ENCODE measurements at regions not wholly inside any gene's neighbourhood (a gene's known extent, or its start where the extent isn't known, plus 50 kb on each side); places are given as distances from the start of the nearest gene placed in this dataset.
A peak's percentile ranks its signal among the peaks of the same experiment; 100 is the strongest.

- peak in 6 of 11 donors; percentile 2 to 21 (median 8) for DNase-seq (ENCODE audit: extremely low read depth in 1 of 11, low read depth in 9 of 11, low spot score in 4 of 11)
Observed at GRCh38 chr10:130834170-130834569, 477.4 kb downstream of the TCERG1L start.

- DNase-seq (ENCODE audit: extremely low read depth in 1 of 11, low read depth in 9 of 11, low spot score in 4 of 11) = no peak
Observed at GRCh38 chr10:130834573-130834972, 476.9 kb downstream of the TCERG1L start.

- no peak for DNase-seq (ENCODE audit: extremely low read depth in 1 of 11, low read depth in 9 of 11, low spot score in 4 of 11)
Observed at GRCh38 chr10:130835068-130835467, 476.5 kb downstream of the TCERG1L start.

GRCh38 chr10:130836344-130836743 lies 475.2 kb downstream of the TCERG1L start:
- no peak for DNase-seq (ENCODE audit: extremely low read depth in 1 of 11, low read depth in 9 of 11, low spot score in 4 of 11)

GRCh38 chr10:130843051-130843653 lies 468.4 kb downstream of the TCERG1L start:
- DNase-seq (ENCODE audit: extremely low read depth in 1 of 11, low read depth in 9 of 11, low spot score in 4 of 11) = no peak

GRCh38 chr10:130844310-130844709 lies 467.2 kb downstream of the TCERG1L start:
- DNase-seq (ENCODE audit: extremely low read depth in 1 of 11, low read depth in 9 of 11, low spot score in 4 of 11) = no peak

- DNase-seq (ENCODE audit: extremely low read depth in 1 of 11, low read depth in 9 of 11, low spot score in 4 of 11) = no peak
Observed at GRCh38 chr10:130847170-130847569, 464.4 kb downstream of the TCERG1L start.

GRCh38 chr10:130848855-130849254 lies 462.7 kb downstream of the TCERG1L start:
- no peak for DNase-seq (ENCODE audit: extremely low read depth in 1 of 11, low read depth in 9 of 11, low spot score in 4 of 11)

- DNase-seq (ENCODE audit: extremely low read depth in 1 of 11, low read depth in 9 of 11, low spot score in 4 of 11) = no peak
Observed at GRCh38 chr10:130854151-130854550, 457.4 kb downstream of the TCERG1L start.

- DNase-seq (ENCODE audit: extremely low read depth in 1 of 11, low read depth in 9 of 11, low spot score in 4 of 11) = no peak
Observed at GRCh38 chr10:130857631-130858295, 453.8 kb downstream of the TCERG1L start.

GRCh38 chr10:130858626-130859025 lies 452.9 kb downstream of the TCERG1L start:
- DNase-seq (ENCODE audit: extremely low read depth in 1 of 11, low read depth in 9 of 11, low spot score in 4 of 11) = no peak

GRCh38 chr10:130859427-130859826 lies 452.1 kb downstream of the TCERG1L start:
- DNase-seq (ENCODE audit: extremely low read depth in 1 of 11, low read depth in 9 of 11, low spot score in 4 of 11) = no peak

GRCh38 chr10:130862122-130862521 lies 449.4 kb downstream of the TCERG1L start:
- DNase-seq (ENCODE audit: extremely low read depth in 1 of 11, low read depth in 9 of 11, low spot score in 4 of 11) = no peak

- DNase-seq (ENCODE audit: extremely low read depth in 1 of 11, low read depth in 9 of 11, low spot score in 4 of 11) = no peak
Observed at GRCh38 chr10:130862626-130863025, 448.9 kb downstream of the TCERG1L start.

- no peak for DNase-seq (ENCODE audit: extremely low read depth in 1 of 11, low read depth in 9 of 11, low spot score in 4 of 11)
Observed at GRCh38 chr10:130863044-130863443, 448.5 kb downstream of the TCERG1L start.

GRCh38 chr10:130864961-130865818 lies 446.3 kb downstream of the TCERG1L start:
- no peak for DNase-seq (ENCODE audit: extremely low read depth in 1 of 11, low read depth in 9 of 11, low spot score in 4 of 11)

- DNase-seq (ENCODE audit: extremely low read depth in 1 of 11, low read depth in 9 of 11, low spot score in 4 of 11) = no peak
Observed at GRCh38 chr10:130866857-130867256, 444.7 kb downstream of the TCERG1L start.

GRCh38 chr10:130867446-130868194 lies 443.9 kb downstream of the TCERG1L start:
- no peak for DNase-seq (ENCODE audit: extremely low read depth in 1 of 11, low read depth in 9 of 11, low spot score in 4 of 11)

GRCh38 chr10:130869179-130869841 lies 442.2 kb downstream of the TCERG1L start:
- no peak for DNase-seq (ENCODE audit: extremely low read depth in 1 of 11, low read depth in 9 of 11, low spot score in 4 of 11)
